GM23248 (cell line): ENCODE measurements at regions not wholly inside any gene's neighbourhood (a gene's known extent, or its start where the extent isn't known, plus 50 kb on each side); places are given as distances from the start of the nearest gene placed in this dataset.

Experiments
- EZH2 ChIP-seq: fragments of 200-600 bp; sonication (generic); IDR thresholded peaks from 2 replicates; pipeline ENCODE4 v1.6.1; 2018; ENCODE audit warnings: antibody characterized with exemption, mild to moderate bottlenecking; ENCODE audit not compliant: insufficient read depth, poor library complexity, severe bottlenecking
- EZH2phosphoT487 ChIP-seq: fragments of 200-600 bp; sonication (generic); IDR thresholded peaks from 2 replicates; pipeline ENCODE4 v1.6.1; 2018; ENCODE audit warnings: antibody characterized with exemption, moderate library complexity, mild to moderate bottlenecking, low read depth; ENCODE audit not compliant: insufficient read depth

DNA sequence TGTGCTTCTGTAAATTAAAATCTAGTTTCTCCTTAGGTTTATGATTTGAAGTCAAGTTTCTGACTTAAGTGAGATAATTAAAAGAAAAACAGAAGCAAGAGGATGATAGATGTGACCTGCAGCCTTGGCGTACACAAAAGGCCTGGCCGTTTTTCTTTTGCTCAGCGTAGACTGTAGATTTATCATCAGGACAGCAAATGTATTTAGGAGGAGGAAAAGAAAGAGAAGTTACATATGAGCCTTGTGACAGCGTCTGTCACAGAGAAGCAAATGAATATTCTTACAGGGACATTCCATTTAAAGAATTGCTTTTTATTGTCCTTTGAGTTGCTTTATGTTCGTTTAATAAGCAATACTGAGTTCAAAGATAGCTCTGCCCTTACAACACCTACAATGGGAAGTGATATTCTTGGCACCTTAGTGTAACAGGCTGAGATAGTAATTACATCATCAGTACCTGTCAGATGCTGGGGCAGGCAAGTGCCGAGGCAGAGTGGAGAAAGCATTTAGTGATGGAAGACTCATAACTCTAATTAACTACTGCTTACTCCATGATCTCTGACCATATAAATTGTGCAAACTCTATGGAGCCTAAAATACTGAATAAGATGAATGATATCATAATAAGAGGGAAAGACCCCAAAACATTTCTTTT, 311.5 kb downstream of the MFSD1 start:
- no peak for TF ChIP-seq EZH2phosphoT487
- no peak for TF ChIP-seq EZH2
